GM12874 (cell line): ENCODE measurements at regions not wholly inside any gene's neighbourhood (a gene's known extent, or its start where the extent isn't known, plus 50 kb on each side); places are given as distances from the start of the nearest gene placed in this dataset.

Experiments used
- CTCF ChIP-seq: IDR thresholded peaks from 2 replicates; pipeline ENCODE4 v1.5.1; 2011; ENCODE audit warnings: low read depth, mild to moderate bottlenecking, control low read depth, low read length, moderate library complexity; ENCODE audit not compliant: insufficient read depth

GRCh38 chr2:137837830-137838229 is 126.4 kb upstream of the HNMT start:
- TF ChIP-seq CTCF, result no peak

GRCh38 chr2:137838255-137839092 is 125.8 kb upstream of the HNMT start:
- TF ChIP-seq CTCF, result peak; percentile 23; the same call in 1 of the 2 replicates

GRCh38 chr2:137842430-137842829 is 121.8 kb upstream of the HNMT start:
- TF ChIP-seq CTCF, result no peak

- no peak for TF ChIP-seq CTCF
Measured at GRCh38 chr2:137842952-137843351, 121.3 kb upstream of the HNMT start.

- TF ChIP-seq CTCF, result no peak
Measured at GRCh38 chr2:137845422-137845821, 118.9 kb upstream of the HNMT start.

- TF ChIP-seq CTCF, result no peak
Measured at GRCh38 chr2:137846993-137847392, 117.3 kb upstream of the HNMT start.

- no peak for TF ChIP-seq CTCF
Measured at GRCh38 chr2:137847443-137847842, 116.8 kb upstream of the HNMT start.
